GM12878 (cell line): ENCODE measurements at regions not wholly inside any gene's neighbourhood (a gene's known extent, or its start where the extent isn't known, plus 50 kb on each side); places are given as distances from the start of the nearest gene placed in this dataset.

Experiments
- ATAC-seq: fragments of 200-7000 bp; cut with Tn5 transposase; 3 replicates; pipeline ENCODE4 v1.9.1; 2020; ENCODE audit warnings: mild to moderate bottlenecking, moderate library complexity
- BruUV-seq: library from RNA; stranded (reverse); fragments of 400-500 nt; replicated peaks from 2 replicates; lab custom pipeline; 2021; lab: Mats Ljungman, UMichigan
- CTCF ChIA-PET: fragments of 300-600 bp; sonication (Branson Sonifier 250); formaldehyde crosslinking; extraction: SDS; loops from one replicate; lab custom pipeline; 2021; ENCODE audit warnings: inconsistent platforms; lab: Yijun Ruan, JAX
- POLR2A ChIA-PET: fragments of 350-600 bp; formaldehyde crosslinking; extraction: SDS; loops from one replicate; lab custom pipeline; 2021; ENCODE audit warnings: inconsistent platforms; lab: Charles Lee
- RAD21 ChIA-PET: fragments of 300-600 bp; sonication (Branson Sonifier 250); formaldehyde crosslinking; loops from one replicate; lab custom pipeline; 2023; ENCODE audit warnings: antibody characterized with exemption; ENCODE audit not compliant: unreplicated experiment; lab: Charles Lee
- SMC1A ChIA-PET: fragments of 300-600 bp; sonication (Branson Sonifier 250); formaldehyde crosslinking; loops from one replicate; lab custom pipeline; 2023; ENCODE audit not compliant: unreplicated experiment, uncharacterized antibody; lab: Charles Lee
- DNase-seq: peaks from one replicate; pipeline ENCODE4 v3.0.0-alpha.2; 2011; ENCODE audit warnings: low read depth, low spot score
- FAIRE-seq: peaks from 3 replicates; lab custom pipeline; 2011; peaks lifted over from hg19 to GRCh38; lab: Jason Lieb, UNC
- H2AFZ ChIP-seq: 2 replicates; pipeline ENCODE4 v1.6.0; 2011; ENCODE audit warnings: low read depth, low read length, control low read depth; ENCODE audit not compliant: control insufficient read depth
- H3K27ac ChIP-seq: 2 replicates; pipeline ENCODE4 v1.5.1; 2011; ENCODE audit warnings: control low read depth; ENCODE audit not compliant: control insufficient read depth, insufficient read depth
- H3K27me3 ChIP-seq, 2 experiments: replicated peaks in 1 of 2; 2 replicates each; pipeline versions ENCODE4 v1.6.0 to v1.6.1; 2011; ENCODE audit warnings: low read length in 1 of 2; ENCODE audit not compliant: control insufficient read depth in 2 of 2, insufficient read depth in 2 of 2
- H3K36me3 ChIP-seq, 2 experiments: 2 replicates each; pipeline ENCODE4 v1.5.1; 2011; ENCODE audit warnings: low read length in 1 of 2; ENCODE audit not compliant: control insufficient read depth in 2 of 2, insufficient read depth in 2 of 2
- H3K4me1 ChIP-seq: 2 replicates; pipeline ENCODE4 v1.6.1; 2011; ENCODE audit warnings: mild to moderate bottlenecking, low read length, moderate library complexity, mixed read lengths; ENCODE audit not compliant: control insufficient read depth, insufficient read depth
- H3K4me2 ChIP-seq: 2 replicates; pipeline ENCODE4 v1.6.0; 2011; ENCODE audit warnings: control low read depth; ENCODE audit not compliant: control insufficient read depth, insufficient read depth
- H3K4me3 ChIP-seq: fragments of 200-600 bp; sonication (generic); 2 replicates; pipeline ENCODE4 v1.5.1; 2016
- H3K79me2 ChIP-seq: 2 replicates; pipeline ENCODE4 v1.6.0; 2011; ENCODE audit warnings: low read length; ENCODE audit not compliant: control insufficient read depth, insufficient read depth
- H3K9ac ChIP-seq: 2 replicates; pipeline ENCODE4 v1.8.0; 2011; ENCODE audit warnings: low read length, control low read depth, mixed read lengths; ENCODE audit not compliant: control insufficient read depth, insufficient read depth
- H3K9me3 ChIP-seq: replicated peaks from 3 replicates; pipeline ENCODE4 v1.5.1; 2011; ENCODE audit warnings: mild to moderate bottlenecking, low read length; ENCODE audit not compliant: control insufficient read depth, insufficient read depth
- H4K20me1 ChIP-seq: 2 replicates; pipeline ENCODE4 v1.6.0; 2011; ENCODE audit not compliant: control insufficient read depth, insufficient read depth
- EGR1 ChIP-seq, 2 experiments: IDR thresholded peaks; 1 replicate in 1 of 2; 2 replicates in 1 of 2; pipeline ENCODE4 v1.6.1; 2011 to 2012; ENCODE audit warnings: low read depth in 2 of 2, low read length in 2 of 2, borderline replicate concordance in 1 of 2, mild to moderate bottlenecking in 1 of 2, moderate library complexity in 1 of 2
- LARP7 ChIP-seq: fragments of 450-650 bp; IDR thresholded peaks from 2 replicates; pipeline ENCODE4 v1.6.1; 2017; ENCODE audit warnings: mild to moderate bottlenecking
- RBBP5 ChIP-seq: fragments of 200-600 bp; sonication (generic); conservative IDR thresholded peaks from 2 replicates; pipeline ENCODE4 v1.6.1; 2016
- ZBTB40 ChIP-seq: fragments of 450-650 bp; IDR thresholded peaks from 2 replicates; pipeline ENCODE4 v1.6.1; 2016; ENCODE audit warnings: mild to moderate bottlenecking, moderate library complexity, borderline replicate concordance
- WGBS: methylation state at CpG from one replicate; pipeline ENCODE4 v1.1.6; 2016; ENCODE audit warnings: low lambda C conversion rate; ENCODE audit not compliant: insufficient replicate concordance, insufficient coverage; ENCODE audit errors: missing lambda C conversion rate; 5-methylcytosine and 5-hydroxymethylcytosine counted together
- in situ Hi-C: fragments of 300-500 bp; cut with MboI; formaldehyde crosslinking; loops from 9 replicates; pipeline ENCODE4 v1.14.3; 2018; ENCODE audit warnings: mixed read lengths
- intact Hi-C: fragments of 100-400 bp; cut with micrococcal nuclease; formaldehyde crosslinking; loops from one replicate; pipeline ENCODE4 v1.14.2; 2022; ENCODE audit not compliant: unreplicated experiment

GRCh38 chr4:13980317-13981310, 353.1 kb upstream of the BOD1L1 start:
- Histone ChIP-seq H4K20me1 (no peaks in the 10 kb centered on the region), H3K4me2 (no peak overlapping the region), H3K9me3 (no peaks in the 10 kb centered on the region), H3K36me3 (no peaks in the 10 kb centered on the region), H3K79me2 (no peaks in the 10 kb centered on the region), H3K9ac (no peak overlapping the region), H3K4me1 (no peaks in the 10 kb centered on the region), H3K4me3 (no peak overlapping the region), H3K27me3 (no peaks in the 10 kb centered on the region), H2AFZ (no peak overlapping the region), H3K27ac (no peak overlapping the region)
- SMC1A ChIA-PET, result no interaction called here
- RAD21 ChIA-PET, result no interaction called here
- POLR2A ChIA-PET, result interaction anchor here (0.6 kb wide), 1 partner anchor 9 kb away, joined by 6 read pairs; no protein-coding TSS in a partner anchor
- in situ Hi-C loops (no loop called here), intact Hi-C loops (no loop called here)
- 7% methylated on average over 8 of the region's 8 CpGs for WGBS
- TF ChIP-seq RBBP5, result no peak
- TF ChIP-seq EGR1 (IDR thresholded peaks at IDR 0.05; ENCODE audit: borderline replicate concordance in 1 of 2, low read depth in 2 of 2, low read length in 2 of 2), result no peak
- no peak for TF ChIP-seq LARP7
- no TSS peak for BruUV-seq
- CTCF ChIA-PET, result no interaction called here
- DNase-seq, result no peak
- FAIRE-seq, result no peak
- ATAC-seq, result peak; percentile 81

- H3K4me2 ChIP-seq, result no peak overlapping the region
- H3K27ac ChIP-seq, result no peak overlapping the region
- H2AFZ ChIP-seq, result no peak overlapping the region
- H3K79me2 ChIP-seq, result no peaks in the 10 kb centered on the region
- ChIA-PET CTCF (no interaction called here), POLR2A (interaction anchor here (0.6 kb wide), 1 partner anchor 9 kb away, joined by 6 read pairs; no protein-coding TSS in a partner anchor), RAD21 (no interaction called here), SMC1A (no interaction called here)
- intact Hi-C loops (no loop called here), in situ Hi-C loops (no loop called here)
- ATAC-seq (no peak), DNase-seq (no peak), FAIRE-seq (no peak)
- no peak for TF ChIP-seq ZBTB40
- no TSS peak for BruUV-seq
- no peaks in the 10 kb centered on the region for H3K36me3 ChIP-seq
- no peaks in the 10 kb centered on the region for H3K9me3 ChIP-seq
- WGBS, result 10% methylated on average over 8 of the region's 8 CpGs
- no peak overlapping the region for H3K9ac ChIP-seq
- no peak overlapping the region for H3K4me3 ChIP-seq
- no peaks in the 10 kb centered on the region for H4K20me1 ChIP-seq
- no peaks in the 10 kb centered on the region for H3K4me1 ChIP-seq
- no peaks in the 10 kb centered on the region for H3K27me3 ChIP-seq
Measured at GRCh38 chr4:13981499-13981898, 354.0 kb upstream of the BOD1L1 start.
